GM19455 (cell line): ENCODE measurements at regions not wholly inside any gene's neighbourhood (a gene's known extent, or its start where the extent isn't known, plus 50 kb on each side); places are given as distances from the start of the nearest gene placed in this dataset.
"Not testable (repeated sequence)": the region's sequence is repeated elsewhere in the genome, so short reads cannot be mapped to it uniquely, and the experiment has no call there.

Experiments used
- ATAC-seq: cut with Tn5 transposase; IDR thresholded peaks from one replicate; pipeline ENCODE4 v1.9.1; 2021; ENCODE audit not compliant: unreplicated experiment

DNA sequence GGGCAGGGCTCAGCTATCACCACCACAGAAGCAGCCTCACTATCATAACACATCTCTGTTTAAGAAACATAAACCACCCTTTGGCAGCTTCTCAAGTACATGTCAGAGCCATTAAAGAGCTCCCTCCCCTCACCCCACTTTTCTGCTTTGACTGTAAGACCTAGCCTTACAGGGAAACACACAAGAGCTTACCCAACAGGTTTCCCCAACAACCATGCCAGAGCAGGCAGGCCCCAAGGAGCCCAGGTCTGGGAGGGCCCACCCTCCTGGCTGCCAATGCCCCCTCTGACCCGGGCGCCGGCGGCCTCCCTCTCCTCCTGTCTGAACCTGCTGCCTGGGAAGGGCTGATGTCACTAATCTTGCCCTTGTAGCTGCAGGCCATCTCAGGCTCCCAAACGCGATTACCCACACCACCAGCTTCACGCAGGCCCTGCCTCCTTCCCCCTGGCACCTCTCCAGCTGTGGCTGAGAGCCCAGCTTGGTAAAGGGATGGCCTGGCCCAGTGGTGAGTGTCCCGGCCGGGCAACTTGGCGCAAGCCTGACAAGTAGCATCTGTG, 402.0 kb downstream of the MAFB start:
- no peak for ATAC-seq

DNA sequence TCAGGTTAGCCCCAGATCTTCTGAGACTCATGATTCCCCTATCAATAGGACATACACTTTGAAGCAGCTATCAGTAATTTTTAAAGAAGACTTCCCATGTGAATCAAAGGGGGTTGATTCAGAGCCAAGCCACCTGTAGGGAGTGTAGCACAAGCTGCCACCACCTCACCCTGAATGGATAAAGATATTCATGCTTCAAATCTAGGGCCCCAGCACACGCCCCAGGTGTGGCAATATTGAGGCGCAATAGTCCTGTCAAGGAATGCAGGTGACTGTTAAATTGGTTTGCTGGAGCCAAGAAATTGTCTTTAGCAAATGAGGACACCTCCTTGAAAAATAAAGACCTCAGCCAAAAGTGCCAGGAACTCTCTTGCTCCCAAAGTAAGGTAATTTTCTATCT, 404.4 kb downstream of the MAFB start:
- no peak for ATAC-seq

DNA sequence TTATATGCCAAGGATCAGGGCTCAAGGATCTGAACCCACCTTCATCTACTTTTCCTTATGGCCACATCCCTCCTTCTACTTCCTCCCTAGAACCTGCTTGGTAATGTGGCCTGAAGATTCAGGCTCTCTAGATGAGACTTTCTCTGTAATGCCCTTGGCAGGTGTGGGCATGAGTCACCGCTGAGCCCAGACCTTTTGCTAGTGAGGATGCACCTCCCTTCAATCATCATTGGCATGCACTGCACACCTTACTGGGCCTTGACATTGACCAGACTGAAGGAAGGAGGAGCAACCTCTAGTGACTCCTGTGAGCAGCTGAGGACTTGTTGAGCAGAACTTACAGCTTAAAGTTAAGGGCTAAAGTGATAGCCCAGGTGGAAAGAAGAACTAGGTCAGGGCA, 405.3 kb downstream of the MAFB start:
- ATAC-seq = no peak

DNA sequence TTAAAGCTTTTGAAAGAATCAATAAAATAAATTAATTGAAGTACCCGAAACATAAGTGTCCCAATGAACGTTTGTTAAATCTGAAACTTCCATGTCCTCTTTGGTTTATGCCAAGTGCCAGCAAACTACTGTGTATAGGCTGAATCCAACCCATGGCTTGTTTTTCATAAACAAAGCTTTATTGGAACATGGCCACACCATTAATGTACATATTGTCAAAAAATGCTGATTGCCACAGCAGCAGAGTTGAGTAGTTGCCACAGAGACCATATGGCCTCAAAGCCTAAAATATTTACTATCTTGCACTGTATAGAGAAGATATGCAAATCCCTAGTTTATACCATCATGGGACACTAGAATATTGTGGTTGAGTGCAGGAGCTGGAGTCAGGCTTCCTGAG, 406.1 kb downstream of the MAFB start:
- ATAC-seq = no peak

GRCh38 chr20:40282541-40282940, 406.5 kb downstream of the MAFB start:
- ATAC-seq = no peak

DNA sequence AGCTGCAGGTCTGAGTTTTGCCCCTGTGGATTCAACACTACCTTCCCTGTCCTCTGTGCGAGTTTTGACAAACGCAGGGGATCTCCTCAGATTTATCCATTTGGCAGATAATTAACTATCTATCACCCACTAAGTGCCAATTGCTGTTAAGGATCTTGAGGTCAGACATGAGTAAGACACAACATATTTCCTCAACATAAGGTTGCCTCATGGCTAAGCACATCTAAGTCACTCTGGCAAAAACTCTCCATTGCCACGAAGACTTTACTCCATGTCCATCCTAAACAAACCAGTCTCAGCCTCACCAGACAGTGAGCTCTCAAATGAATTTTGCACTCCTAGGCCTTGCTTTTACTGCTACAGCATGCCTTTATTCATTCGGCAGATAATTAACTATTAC, 408.4 kb downstream of the MAFB start:
- no peak for ATAC-seq

GRCh38 chr20:40279390-40279789, 409.6 kb downstream of the MAFB start:
- no peak for ATAC-seq

DNA sequence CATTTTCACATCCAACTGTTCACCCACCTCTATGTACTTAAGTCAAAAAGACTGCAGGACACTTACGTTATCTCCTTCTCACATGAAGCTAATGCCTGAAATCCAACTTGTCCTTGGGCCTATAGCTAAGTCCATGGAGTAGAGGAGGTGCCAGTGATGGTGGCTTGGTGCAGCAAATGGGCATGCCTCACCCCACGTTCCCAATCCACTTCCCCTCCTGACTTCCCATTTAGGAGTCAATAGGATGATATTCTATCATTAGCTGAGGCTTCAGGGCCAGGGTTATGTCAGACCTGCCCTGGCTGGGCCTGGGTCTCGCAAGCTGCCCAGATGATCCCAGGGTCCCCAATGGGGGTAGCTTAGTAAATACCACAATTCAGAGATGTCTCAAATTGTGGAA, 410.4 kb downstream of the MAFB start:
- ATAC-seq = no peak

- ATAC-seq = no peak
These were observed 412.7 kb downstream of the MAFB start for GRCh38 chr20:40276301-40276700.

GRCh38 chr20:40275738-40276137, 413.3 kb downstream of the MAFB start:
- ATAC-seq = no peak

- no peak for ATAC-seq
These were observed 414.0 kb downstream of the MAFB start for GRCh38 chr20:40274912-40275533.

DNA sequence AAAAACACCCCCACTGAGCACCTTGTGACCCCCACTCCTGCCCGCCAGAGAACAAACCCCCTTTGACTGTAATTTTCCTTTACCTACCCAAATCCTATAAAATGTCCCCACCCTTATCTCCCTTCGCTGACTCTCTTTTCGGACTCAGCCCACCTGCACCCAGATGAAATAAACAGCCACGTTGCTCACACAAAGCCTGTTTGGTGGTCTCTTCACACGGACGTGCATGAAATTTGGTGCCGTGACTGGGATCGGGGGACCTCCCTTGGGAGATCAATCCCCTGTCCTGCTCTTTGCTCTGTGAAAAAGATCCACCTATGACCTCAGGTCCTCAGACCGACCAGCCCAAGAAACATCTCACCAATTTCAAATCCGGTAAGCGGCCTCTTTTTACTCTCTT, 419.8 kb downstream of the MAFB start:
- not testable (repeated sequence) for ATAC-seq

- ATAC-seq = no peak
These were observed 420.5 kb downstream of the MAFB start for GRCh38 chr20:40268321-40269075.

- ATAC-seq = no peak
These were observed 423.1 kb downstream of the MAFB start for GRCh38 chr20:40265825-40266533.

GRCh38 chr20:40262219-40262618, 426.8 kb downstream of the MAFB start:
- ATAC-seq = no peak

DNA sequence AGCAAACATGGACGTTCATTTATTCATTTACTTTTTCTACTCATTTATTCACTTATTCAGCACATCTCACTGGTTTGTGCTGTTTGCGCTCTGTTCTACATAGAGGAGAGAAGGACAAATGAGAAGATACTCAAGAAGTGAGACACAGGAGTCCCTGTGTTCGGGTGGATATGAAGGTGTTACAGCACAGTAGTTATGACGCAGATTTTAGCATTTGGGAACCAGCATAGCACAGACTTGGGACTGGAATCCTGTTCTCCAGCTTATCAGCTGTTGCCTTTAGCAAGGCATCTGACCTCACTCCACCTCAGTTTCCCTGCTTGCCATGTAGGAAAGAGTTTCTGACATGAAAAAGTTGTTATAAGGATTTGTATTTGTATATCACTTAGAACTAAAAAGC, 430.1 kb downstream of the MAFB start:
- no peak for ATAC-seq

- no peak for ATAC-seq
These were observed 431.3 kb downstream of the MAFB start for GRCh38 chr20:40257763-40258162.

- no peak for ATAC-seq
These were observed 433.7 kb downstream of the MAFB start for GRCh38 chr20:40255365-40255764.

GRCh38 chr20:40254023-40254772, 434.8 kb downstream of the MAFB start:
- no peak for ATAC-seq

GRCh38 chr20:40251284-40251932, 437.6 kb downstream of the MAFB start:
- ATAC-seq = no peak

GRCh38 chr20:40249805-40250204, 439.2 kb downstream of the MAFB start:
- no peak for ATAC-seq
